Esophagus squamous epithelium (tissue), 4 donors: ENCODE measurements at regions not wholly inside any gene's neighbourhood (a gene's known extent, or its start where the extent isn't known, plus 50 kb on each side); places are given as distances from the start of the nearest gene placed in this dataset.

ENCODE experiments used
- CTCF ChIP-seq, 6 experiments: fragments of 450-650 bp in 4 of 6; fragments of 200-600 bp in 2 of 6; sonication (generic) in 2 of 6; IDR thresholded peaks; one replicate each; pipeline ENCODE4 v1.5.1; 2016 to 2019; ENCODE audit warnings: antibody characterized with exemption in 6 of 6, mild to moderate bottlenecking in 4 of 6, moderate library complexity in 4 of 6
- POLR2A ChIP-seq, 4 donors: fragments of 450-650 bp; IDR thresholded peaks; one replicate each; pipeline ENCODE4 v1.6.1; 2017; ENCODE audit warnings: antibody characterized with exemption in 4 of 4, mild to moderate bottlenecking in 4 of 4, moderate library complexity in 3 of 4

DNA sequence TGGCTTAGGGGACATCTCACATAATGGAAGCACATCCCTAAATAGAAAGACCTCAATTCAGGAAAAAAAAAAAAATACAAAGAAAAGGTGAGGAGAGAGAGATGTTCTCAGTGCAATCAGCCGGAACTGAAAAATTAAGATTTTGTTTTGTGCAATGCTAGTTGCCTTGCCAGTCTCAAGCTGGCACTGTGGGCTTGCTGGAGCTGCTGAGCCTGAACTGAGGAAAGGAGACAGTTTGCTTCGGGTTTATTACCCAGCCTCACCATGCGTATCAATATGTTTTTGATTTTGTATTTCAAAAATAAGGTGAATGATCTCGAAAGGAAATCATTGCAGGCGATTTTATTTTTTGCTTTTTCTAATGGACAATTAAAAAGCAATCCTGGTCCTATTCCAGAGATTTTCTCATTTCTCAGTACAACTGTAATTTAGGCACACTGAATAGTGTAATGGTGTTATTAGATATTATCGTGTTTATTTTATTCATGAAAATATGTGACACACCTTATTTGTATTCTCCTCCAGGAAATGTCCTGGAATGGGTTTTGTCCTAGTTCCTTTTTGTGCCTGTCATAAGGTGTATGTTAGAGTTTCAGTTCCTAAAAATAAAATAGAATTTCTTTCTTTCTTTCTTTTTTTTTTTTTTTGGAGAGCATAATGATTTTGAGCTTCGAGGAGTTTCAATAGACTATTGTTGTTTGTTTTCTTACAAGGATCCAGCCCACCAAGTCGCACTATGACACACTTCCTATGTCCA is 72.8 kb upstream of the ZEB2 start:
- TF ChIP-seq CTCF (IDR thresholded peaks at IDR 0.05): no peak
- no peak for TF ChIP-seq POLR2A (IDR thresholded peaks at IDR 0.05)
